H1 (cell line): ENCODE measurements at regions not wholly inside any gene's neighbourhood (a gene's known extent, or its start where the extent isn't known, plus 50 kb on each side); places are given as distances from the start of the nearest gene placed in this dataset.

Experiments
- CTCF ChIA-PET: fragments of 300-600 bp; sonication (Branson Sonifier 250); formaldehyde crosslinking; loops from one replicate; lab custom pipeline; 2021; ENCODE audit not compliant: partially characterized antibody; lab: Charles Lee
- POLR2A ChIA-PET: fragments of 300-600 bp; sonication (Branson Sonifier 250); formaldehyde crosslinking; loops from one replicate; lab custom pipeline; 2021; ENCODE audit warnings: inconsistent platforms; ENCODE audit not compliant: partially characterized antibody; lab: Charles Lee
- DNase-seq, 2 experiments: peaks; one replicate each; pipeline versions ENCODE4 v3.0.0 to v3.0.0-alpha.2; 2010 to 2022; ENCODE audit warnings: low spot score in 2 of 2, low read depth in 1 of 2, mixed read lengths in 1 of 2
- FAIRE-seq: peaks from 2 replicates; lab custom pipeline; 2011; peaks lifted over from hg19 to GRCh38; lab: Jason Lieb, UNC
- H2AFZ ChIP-seq: 2 replicates; pipeline ENCODE4 v1.8.1; 2012; ENCODE audit warnings: low read length, inconsistent platforms
- H2AK5ac ChIP-seq: 2 replicates; pipeline ENCODE4 v1.6.1; 2013; ENCODE audit warnings: low read depth, low read length
- H2BK120ac ChIP-seq: replicated peaks from 2 replicates; pipeline ENCODE3; 2013; ENCODE audit warnings: low read depth, low read length, inconsistent platforms
- H2BK12ac ChIP-seq: 2 replicates; pipeline ENCODE4 v1.6.1; 2013; ENCODE audit warnings: low read depth, low read length
- H2BK15ac ChIP-seq: 2 replicates; pipeline ENCODE4 v1.6.1; 2013; ENCODE audit warnings: low read length
- H2BK20ac ChIP-seq: 2 replicates; pipeline ENCODE4 v1.6.1; 2013; ENCODE audit warnings: low read length
- H2BK5ac ChIP-seq: 2 replicates; pipeline ENCODE4 v1.6.1; 2013; ENCODE audit warnings: low read depth, low read length
- H3K14ac ChIP-seq: 2 replicates; pipeline ENCODE4 v1.6.1; 2013; ENCODE audit warnings: inconsistent platforms; ENCODE audit not compliant: insufficient read length
- H3K18ac ChIP-seq: 2 replicates; pipeline ENCODE4 v1.6.1; 2013; ENCODE audit warnings: low read length; ENCODE audit errors: extremely low read depth
- H3K23ac ChIP-seq: 2 replicates; pipeline ENCODE4 v1.6.1; 2013; ENCODE audit warnings: inconsistent platforms; ENCODE audit not compliant: insufficient read length
- H3K23me2 ChIP-seq: 2 replicates; pipeline ENCODE4 v1.6.1; 2013; ENCODE audit warnings: low read depth, low read length
- H3K27ac ChIP-seq: 2 replicates; pipeline ENCODE4 v1.6.1; 2011; ENCODE audit warnings: low read depth, low read length, inconsistent platforms
- H3K27me3 ChIP-seq, 4 experiments: replicated peaks in 1 of 4; 1 replicate in 1 of 4; 2 replicates in 3 of 4; pipeline versions ENCODE4 v1.6.1 to v1.8.1; 2011 to 2013; ENCODE audit warnings: low read length in 3 of 4, mild to moderate bottlenecking in 3 of 4, inconsistent platforms in 2 of 4, mixed read lengths in 2 of 4, moderate library complexity in 1 of 4; ENCODE audit not compliant: control insufficient read depth in 3 of 4, insufficient read depth in 3 of 4; ENCODE audit errors: extremely low read depth in 1 of 4
- H3K36me3 ChIP-seq, 4 experiments: 2 replicates each; pipeline versions ENCODE4 v1.6.1 to v1.8.1; 2011 to 2013; ENCODE audit warnings: mild to moderate bottlenecking in 4 of 4, low read length in 3 of 4, moderate library complexity in 2 of 4, control low read depth in 1 of 4, inconsistent platforms in 1 of 4; ENCODE audit not compliant: insufficient read depth in 4 of 4, control insufficient read depth in 2 of 4
- H3K4ac ChIP-seq: replicated peaks from 2 replicates; pipeline ENCODE3; 2013; ENCODE audit warnings: low read length, low read depth, mixed read lengths, inconsistent platforms; ENCODE audit not compliant: insufficient read length
- H3K4me1 ChIP-seq, 4 experiments: replicated peaks in 1 of 4; 1 replicate in 1 of 4; 2 replicates in 3 of 4; pipeline versions ENCODE4 v1.6.1 to v1.8.1; 2011 to 2013; ENCODE audit warnings: low read length in 3 of 4, inconsistent platforms in 2 of 4, mixed read lengths in 1 of 4; ENCODE audit not compliant: insufficient read depth in 4 of 4, control insufficient read depth in 3 of 4
- H3K4me2 ChIP-seq, 2 experiments: 2 replicates each; pipeline versions ENCODE4 v1.6.1 to v1.8.1; 2011 to 2013; ENCODE audit warnings: low read depth in 2 of 2, low read length in 2 of 2, control low read depth in 1 of 2, inconsistent platforms in 1 of 2, mild to moderate bottlenecking in 1 of 2; ENCODE audit not compliant: insufficient read depth in 1 of 2
- H3K4me3 ChIP-seq, 4 experiments: fragments of 200-600, 300-600 bp in 1 of 4; sonication (generic), shearing (Covaris generic), sonication (Bioruptor Twin) in 1 of 4; 2 replicates each; pipeline versions ENCODE4 v1.5.1 to v1.8.1; 2011 to 2016; ENCODE audit warnings: low read length in 4 of 4, low read depth in 3 of 4, control low read depth in 2 of 4, inconsistent platforms in 2 of 4, mild to moderate bottlenecking in 2 of 4, mixed read lengths in 1 of 4, moderate library complexity in 1 of 4; ENCODE audit not compliant: insufficient read depth in 2 of 4; ENCODE audit errors: extremely low read depth in 1 of 4
- H3K56ac ChIP-seq: replicated peaks from 2 replicates; pipeline ENCODE3; 2013; ENCODE audit warnings: low read depth, mild to moderate bottlenecking, mixed read lengths, low read length, inconsistent platforms; ENCODE audit not compliant: insufficient read length
- H3K79me1 ChIP-seq: 2 replicates; pipeline ENCODE4 v1.6.1; 2013; ENCODE audit warnings: low read depth, low read length, control low read depth
- H3K79me2 ChIP-seq, 2 experiments: 2 replicates each; pipeline versions ENCODE4 v1.6.1 to v1.8.1; 2012 to 2013; ENCODE audit warnings: low read length in 2 of 2, mild to moderate bottlenecking in 2 of 2, inconsistent platforms in 1 of 2; ENCODE audit not compliant: insufficient read depth in 2 of 2, control insufficient read depth in 1 of 2
- H3K9ac ChIP-seq, 4 experiments: replicated peaks in 1 of 4; 1 replicate in 1 of 4; 2 replicates in 3 of 4; pipeline versions ENCODE4 v1.6.1 to v1.8.1; 2011 to 2013; ENCODE audit warnings: low read depth in 3 of 4, low read length in 3 of 4, control low read depth in 2 of 4, mild to moderate bottlenecking in 2 of 4, moderate library complexity in 2 of 4, inconsistent platforms in 1 of 4; ENCODE audit errors: extremely low read depth in 1 of 4
- H3K9me3 ChIP-seq, 2 experiments: 2 replicates each; pipeline versions ENCODE4 v1.6.1 to v1.8.1; 2012 to 2013; ENCODE audit warnings: mild to moderate bottlenecking in 2 of 2, moderate library complexity in 2 of 2, control low read depth in 1 of 2, inconsistent platforms in 1 of 2, low read depth in 1 of 2, low read length in 1 of 2, mixed read lengths in 1 of 2; ENCODE audit not compliant: insufficient read depth in 2 of 2
- H4K20me1 ChIP-seq, 2 experiments: replicated peaks in 1 of 2; 2 replicates each; pipeline versions ENCODE3 to v1.8.1; 2011 to 2013; ENCODE audit warnings: inconsistent platforms in 2 of 2, low read length in 2 of 2, mild to moderate bottlenecking in 1 of 2; ENCODE audit not compliant: insufficient read depth in 2 of 2, control insufficient read depth in 1 of 2
- H4K5ac ChIP-seq: 2 replicates; pipeline ENCODE4 v1.6.1; 2013; ENCODE audit warnings: low read length, low read depth, mixed read lengths, inconsistent platforms; ENCODE audit not compliant: insufficient read length
- H4K8ac ChIP-seq: 2 replicates; pipeline ENCODE4 v1.8.0; 2013; ENCODE audit warnings: mild to moderate bottlenecking, moderate library complexity, low read length, inconsistent platforms; ENCODE audit not compliant: insufficient read depth; ENCODE audit errors: extremely low read depth
- H4K91ac ChIP-seq: replicated peaks from 2 replicates; pipeline ENCODE3; 2013; ENCODE audit warnings: low read length, mixed read lengths, inconsistent platforms; ENCODE audit not compliant: insufficient read length
- ATF2 ChIP-seq: IDR thresholded peaks from 2 replicates; pipeline ENCODE4 v1.6.1; 2012; ENCODE audit warnings: low read length, inconsistent platforms
- EGR1 ChIP-seq: IDR thresholded peaks from 2 replicates; pipeline ENCODE4 v1.6.1; 2011; ENCODE audit warnings: low read depth, low read length, borderline replicate concordance
- EP300 ChIP-seq, 2 experiments: IDR thresholded peaks; 1 replicate in 1 of 2; 2 replicates in 1 of 2; pipeline ENCODE4 v1.6.1; 2011 to 2012; ENCODE audit warnings: low read depth in 2 of 2, low read length in 2 of 2, mild to moderate bottlenecking in 2 of 2, borderline replicate concordance in 1 of 2, inconsistent platforms in 1 of 2, moderate library complexity in 1 of 2
- FOSL1 ChIP-seq: IDR thresholded peaks from 2 replicates; pipeline ENCODE4 v1.6.1; 2011; ENCODE audit warnings: mild to moderate bottlenecking, low read depth, low read length, moderate library complexity; ENCODE audit not compliant: insufficient read depth
- GABPA ChIP-seq: IDR thresholded peaks from 2 replicates; pipeline ENCODE4 v1.6.1; 2011; ENCODE audit warnings: mild to moderate bottlenecking, low read length, moderate library complexity, borderline replicate concordance; ENCODE audit not compliant: insufficient read depth
- HDAC2 ChIP-seq, 2 experiments: fragments of 300-600 bp in 1 of 2; sonication (generic) in 1 of 2; IDR thresholded peaks; 2 replicates each; pipeline ENCODE4 v1.6.1; 2011 to 2012; ENCODE audit warnings: low read depth in 2 of 2, low read length in 2 of 2, mild to moderate bottlenecking in 2 of 2, moderate library complexity in 2 of 2, borderline replicate concordance in 1 of 2, inconsistent platforms in 1 of 2
- PHF8 ChIP-seq: fragments of 200-600 bp; sonication (generic); conservative IDR thresholded peaks from 2 replicates; pipeline ENCODE4 v1.7.1; 2012; ENCODE audit warnings: low read depth, mild to moderate bottlenecking, inconsistent platforms, low read length, moderate library complexity
- RAD21 ChIP-seq, 2 experiments: IDR thresholded peaks in 1 of 2; conservative IDR thresholded peaks in 1 of 2; 2 replicates each; pipeline ENCODE4 v1.6.1; 2011; ENCODE audit warnings: low read depth in 2 of 2, low read length in 2 of 2, improper control_type of control experiment in 1 of 2, inconsistent platforms in 1 of 2, mild to moderate bottlenecking in 1 of 2, moderate library complexity in 1 of 2
- SAP30 ChIP-seq: fragments of 300-600 bp; sonication (generic); IDR thresholded peaks from 2 replicates; pipeline ENCODE4 v1.7.1; 2012; ENCODE audit warnings: low read length, moderate library complexity, mild to moderate bottlenecking, inconsistent platforms; ENCODE audit not compliant: insufficient read depth, insufficient replicate concordance
- SP1 ChIP-seq: IDR thresholded peaks from 2 replicates; pipeline ENCODE4 v1.6.1; 2011; ENCODE audit warnings: low read depth, low read length
- WGBS, 2 experiments: shearing (Covaris generic) in 1 of 2; methylation state at CpG; one replicate each; pipeline versions ENCODE4 v1.1.6 to v1.1.7; 2013 to 2015; ENCODE audit warnings: low lambda C conversion rate in 2 of 2, mixed read lengths in 2 of 2, inconsistent platforms in 1 of 2, low coverage in 1 of 2, missing lambda C conversion rate in 1 of 2; ENCODE audit not compliant: insufficient replicate concordance in 2 of 2, insufficient coverage in 1 of 2, insufficient read length in 1 of 2; ENCODE audit errors: extremely low coverage in 1 of 2, missing lambda C conversion rate in 1 of 2; 5-methylcytosine and 5-hydroxymethylcytosine counted together

- no peak overlapping the region for H3K14ac ChIP-seq
- H3K9me3 ChIP-seq = no peaks in the 10 kb centered on the region
- H2BK12ac ChIP-seq = no peak overlapping the region
- no peak overlapping the region for H3K18ac ChIP-seq
- H2BK5ac ChIP-seq = no peak overlapping the region
- H4K91ac ChIP-seq = no peak overlapping the region
- no peak overlapping the region for H3K4ac ChIP-seq
- no peaks in the 10 kb centered on the region for H3K79me2 ChIP-seq
- no peaks in the 10 kb centered on the region for H3K36me3 ChIP-seq
- ChIA-PET CTCF (interaction anchor here (0.6 to 1.4 kb wide), 2 partner anchors 234 to 236 kb away, joined by 3 read pairs; no protein-coding TSS in a partner anchor), POLR2A (no interaction called here)
- no peaks in the 10 kb centered on the region; a peak in 1 of 7 replicates for H3K4me1 ChIP-seq
- no peak overlapping the region for H3K23ac ChIP-seq
- H4K5ac ChIP-seq = no peak overlapping the region
- H4K20me1 ChIP-seq = no peaks in the 10 kb centered on the region
- H3K79me1 ChIP-seq = no peaks in the 10 kb centered on the region
- H3K4me3 ChIP-seq = no peak overlapping the region
- H3K27ac ChIP-seq = no peak overlapping the region
- DNase-seq = no peak
- H2AK5ac ChIP-seq = no peak overlapping the region
- no peak for FAIRE-seq
- H3K4me2 ChIP-seq = no peak overlapping the region
- H3K9ac ChIP-seq = no peak overlapping the region
- H2AFZ ChIP-seq = no peak overlapping the region; the same call in 1 of the 2 replicates
- H2BK15ac ChIP-seq = no peak overlapping the region
- no peaks in the 10 kb centered on the region for H3K23me2 ChIP-seq
- H3K27me3 ChIP-seq = no peaks in the 10 kb centered on the region
- TF ChIP-seq SAP30 = no peak
- no peak for TF ChIP-seq FOSL1
- TF ChIP-seq GABPA = no peak
- no peak for TF ChIP-seq EGR1
- TF ChIP-seq SP1 = no peak
- no peak for TF ChIP-seq EP300 (IDR thresholded peaks at IDR 0.05; ENCODE audit: borderline replicate concordance in 1 of 2, low read depth in 2 of 2, low read length in 2 of 2)
- no peak for TF ChIP-seq HDAC2 (IDR thresholded peaks at IDR 0.05; ENCODE audit: borderline replicate concordance in 1 of 2, low read depth in 2 of 2, low read length in 2 of 2)
- TF ChIP-seq ATF2 = no peak
- TF ChIP-seq PHF8 = no peak
- TF ChIP-seq RAD21 (IDR thresholded peaks at IDR 0.05 in 1 of 2, conservative IDR thresholded peaks at IDR 0.05 in 1 of 2; ENCODE audit: low read depth in 2 of 2, low read length in 2 of 2) = no peak
- no peak overlapping the region for H3K56ac ChIP-seq
- no peak overlapping the region for H2BK120ac ChIP-seq
- H4K8ac ChIP-seq = no peak overlapping the region
- WGBS, 2 experiments = 100% methylated on average over 1 of the region's 1 CpG; no CpG with 5 or more reads in 1 of the 2 experiments
- no peak overlapping the region for H2BK20ac ChIP-seq
These were observed 332.0 kb downstream of the PIK3C3 start for GRCh38 chr18:42287047-42287446.
